Adrenal gland (tissue), 9 donors: ENCODE measurements at regions not wholly inside any gene's neighbourhood (a gene's known extent, or its start where the extent isn't known, plus 50 kb on each side); places are given as distances from the start of the nearest gene placed in this dataset.

ENCODE experiments used
- DNase-seq, 7 donors: peaks; one replicate each; pipeline ENCODE4 v3.0.0-alpha.2; 2019 to 2020
- H3K27ac ChIP-seq, 5 donors: fragments of 200-600 bp; sonication (generic) in 4 of 5; 1 replicate in 3 of 5; 2 replicates in 2 of 5; pipeline versions ENCODE4 v1.5.1 to v1.8.0; 2016 to 2020; ENCODE audit warnings: mild to moderate bottlenecking in 1 of 5
- H3K27me3 ChIP-seq: fragments of 200-600 bp; 2 replicates; pipeline ENCODE4 v1.8.0; 2021
- H3K36me3 ChIP-seq, 2 donors: fragments of 200-600 bp; replicated peaks in 1 of 2; 1 replicate in 1 of 2; 2 replicates in 1 of 2; pipeline versions ENCODE4 v1.5.1 to v1.8.0; 2018 to 2022
- H3K4me1 ChIP-seq, 2 donors: fragments of 200-600 bp; replicated peaks in 1 of 2; 1 replicate in 1 of 2; 2 replicates in 1 of 2; pipeline versions ENCODE4 v1.5.1 to v1.8.0; 2018 to 2021
- H3K4me3 ChIP-seq, 4 donors: fragments of 200-600 bp; sonication (generic) in 3 of 4; one replicate each; pipeline ENCODE4 v1.5.1; 2016 to 2018
- H3K9me3 ChIP-seq, 3 donors: fragments of 200-600 bp; sonication (generic) in 1 of 3; replicated peaks in 1 of 3; 1 replicate in 2 of 3; 2 replicates in 1 of 3; pipeline versions ENCODE4 v1.5.1 to v1.8.0; 2016 to 2021
- CTCF ChIP-seq, 6 experiments: fragments of 450-650 bp in 4 of 6; fragments of 200-600 bp in 2 of 6; sonication (generic) in 1 of 6; IDR thresholded peaks; 1 replicate in 5 of 6; 2 replicates in 1 of 6; pipeline versions ENCODE4 v1.5.1 to v1.8.0; 2016 to 2021; ENCODE audit warnings: antibody characterized with exemption in 6 of 6, mild to moderate bottlenecking in 2 of 6, moderate library complexity in 1 of 6
- POLR2A ChIP-seq, 2 donors: fragments of 450-650 bp; IDR thresholded peaks; one replicate each; pipeline ENCODE4 v1.6.1; 2017; ENCODE audit warnings: antibody characterized with exemption in 2 of 2, mild to moderate bottlenecking in 2 of 2, moderate library complexity in 1 of 2
- WGBS, 4 donors: extraction: QIAGEN DNeasy Blood & Tissue Kit in 2 of 4; methylation state at CpG; one replicate each; pipeline versions ENCODE4 v1.1.5 to v1.1.7; 2013 to 2017; 5-methylcytosine and 5-hydroxymethylcytosine counted together
- intact Hi-C, 2 donors: fragments of 100-400 bp; cut with DNase I; formaldehyde crosslinking; loops; one replicate each; pipeline versions ENCODE4 v1.14.1 to v1.15.0; 2022 to 2023
- donor health status: healthy with polysubstance abuse.
- donor health status: Bipolar disorder and iron deficiency.
- donor health status: DM: yes; HTN: yes; CAD: no.
- donor health status: DM: no; HTN: no; CAD: no.
- donor health status: DM: no; HTN: no; CAD: no.

- DNase-seq = no peak
- Histone ChIP-seq H3K4me1 (peaks cover 13 to 26% of the 10 kb centered on the region in 2 donors), H3K36me3 (no peaks in the 10 kb centered on the region), H3K9me3 (no peaks in the 10 kb centered on the region), H3K27me3 (no peaks in the 10 kb centered on the region), H3K27ac (no peak overlapping the region), H3K4me3 (no peak overlapping the region)
- WGBS, 4 donors = 90 to 95% (median 92%) methylated on average over 6 of the region's 6 CpGs
- intact Hi-C loops = no loop called here
- no peak for TF ChIP-seq POLR2A (IDR thresholded peaks at IDR 0.05)
- no peak for TF ChIP-seq CTCF (IDR thresholded peaks at IDR 0.05)
These were observed 51.9 kb upstream of the TMEM163 start for GRCh38 chr2:134770702-134771101.

- H3K27me3 ChIP-seq = no peaks in the 10 kb centered on the region
- H3K27ac ChIP-seq = no peak overlapping the region
- peaks cover 13 to 26% of the 10 kb centered on the region in 2 donors for H3K4me1 ChIP-seq
- H3K4me3 ChIP-seq = no peak overlapping the region
- DNase-seq = no peak
- no peaks in the 10 kb centered on the region for H3K36me3 ChIP-seq
- intact Hi-C loops = no loop called here
- H3K9me3 ChIP-seq = no peaks in the 10 kb centered on the region
- 59 to 73% (median 67%) methylated on average over 4 of the region's 4 CpGs for WGBS, 4 donors
- TF ChIP-seq CTCF (IDR thresholded peaks at IDR 0.05) (no peak), POLR2A (IDR thresholded peaks at IDR 0.05) (no peak)
These were observed 52.6 kb upstream of the TMEM163 start for GRCh38 chr2:134771313-134771801.

GRCh38 chr2:134772493-134773169 lies 53.8 kb upstream of the TMEM163 start:
- Histone ChIP-seq H3K27me3 (no peaks in the 10 kb centered on the region), H3K9me3 (no peaks in the 10 kb centered on the region), H3K27ac (peak overlapping the region in 3 of 5 donors; percentile 27 to 88 (median 29)), H3K4me3 (no peak overlapping the region), H3K36me3 (no peaks in the 10 kb centered on the region), H3K4me1 (peaks cover 13 to 26% of the 10 kb centered on the region in 2 donors)
- DNase-seq = no peak
- TF ChIP-seq POLR2A (IDR thresholded peaks at IDR 0.05) (no peak), CTCF (IDR thresholded peaks at IDR 0.05) (no peak)
- WGBS, 4 donors = 80 to 87% (median 83%) methylated on average over 8 of the region's 8 CpGs
- intact Hi-C loops = no loop called here

GRCh38 chr2:134773335-134773734 lies 54.5 kb upstream of the TMEM163 start:
- H3K9me3 ChIP-seq = no peaks in the 10 kb centered on the region
- intact Hi-C loops = no loop called here
- TF ChIP-seq CTCF (IDR thresholded peaks at IDR 0.05) = no peak
- no peak for TF ChIP-seq POLR2A (IDR thresholded peaks at IDR 0.05)
- H3K4me3 ChIP-seq = no peak overlapping the region
- H3K36me3 ChIP-seq = no peaks in the 10 kb centered on the region
- H3K27ac ChIP-seq = peak overlapping the region; percentile 27 to 88 (median 75)
- H3K4me1 ChIP-seq = peaks cover 13 to 26% of the 10 kb centered on the region in 2 donors
- peak; percentile 75 to 93 (median 86) for DNase-seq
- WGBS, 4 donors = 22 to 35% (median 28%) methylated on average over 3 to 7 of the region's 7 CpGs
- H3K27me3 ChIP-seq = no peaks in the 10 kb centered on the region
